ENCODE measurements at regions not wholly inside any gene's neighbourhood (a gene's known extent, or its start where the extent isn't known, plus 50 kb on each side); places are given as distances from the start of the nearest gene placed in this dataset.

DNA sequence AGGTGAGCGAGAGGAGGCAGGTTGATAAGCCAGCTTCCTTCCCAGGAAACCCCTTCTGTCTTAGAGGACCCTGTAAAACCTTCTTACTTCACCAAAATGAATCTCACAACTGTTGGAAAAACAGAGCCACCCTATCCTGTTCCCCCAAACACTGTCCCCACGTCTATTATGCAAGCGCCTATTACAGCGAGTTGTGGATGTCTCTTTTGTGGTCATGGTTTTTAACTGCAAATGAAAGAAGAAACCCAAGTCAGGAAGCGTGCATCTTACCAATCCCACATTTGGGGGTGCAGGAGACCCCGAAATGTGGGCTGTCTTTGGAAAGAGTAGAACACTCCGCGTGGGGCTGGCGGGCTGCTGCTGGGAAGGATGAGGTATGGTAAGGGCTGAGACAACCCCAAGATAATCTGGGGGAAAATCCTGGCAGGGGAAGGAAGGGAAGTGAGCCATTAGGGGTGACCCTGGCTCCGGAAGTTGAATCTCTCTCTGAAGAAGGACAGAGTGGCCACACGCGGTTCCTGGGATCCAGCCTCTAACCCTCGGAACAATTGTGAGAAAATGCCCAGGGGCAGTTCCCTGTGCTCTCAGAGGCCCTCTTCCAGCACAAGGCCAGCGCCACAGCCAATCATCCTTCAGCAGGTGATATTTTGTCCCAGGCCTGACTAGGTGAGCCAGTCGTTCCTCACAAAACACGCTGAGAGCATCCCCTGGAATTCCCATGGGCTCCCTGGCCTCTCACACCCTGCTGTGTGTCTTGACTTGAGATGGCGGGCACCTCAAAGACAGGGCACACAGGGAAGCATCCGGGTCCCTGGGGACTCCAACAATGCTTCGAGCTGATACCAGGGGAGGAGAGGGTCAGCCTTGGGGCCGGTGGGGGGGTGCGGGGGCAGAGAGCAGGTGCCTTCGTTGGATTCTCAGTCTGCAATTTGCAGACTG lies 168.5 kb upstream of the IRF2BP2 start:
- peaks cover 10% of the 10 kb centered on the region for H3K4me1 ChIP-seq (ENCODE audit: insufficient read depth, low read length)
- no peaks in the 10 kb centered on the region for H3K9me3 ChIP-seq (ENCODE audit: low read length)
- H3K36me3 ChIP-seq (ENCODE audit: insufficient read depth, low read length), result no peaks in the 10 kb centered on the region
- ChIA-PET POLR2A (no interaction called here), CTCF (no interaction called here)
- Mint-ChIP-seq H3K27ac (no peak overlapping the region), H3K36me3 (no peaks in the 10 kb centered on the region), H3K4me1 (peaks cover 0 to 6% (median 0%) of the 10 kb centered on the region in 3 donors), H3K9me3 (no peaks in the 10 kb centered on the region), H3K4me3 (no peak overlapping the region), H3K27me3 (no peaks in the 10 kb centered on the region)
- no peak overlapping the region for H3K27ac ChIP-seq (ENCODE audit: low read depth, low read length)
- peak in 1 of 5 donors; percentile 46 for DNase-seq
- peaks cover 11% of the 10 kb centered on the region for H3K27me3 ChIP-seq (ENCODE audit: insufficient read depth, low read length, poor library complexity, severe bottlenecking)
- H3K4me3 ChIP-seq (ENCODE audit: low read length), result no peak overlapping the region

DNA sequence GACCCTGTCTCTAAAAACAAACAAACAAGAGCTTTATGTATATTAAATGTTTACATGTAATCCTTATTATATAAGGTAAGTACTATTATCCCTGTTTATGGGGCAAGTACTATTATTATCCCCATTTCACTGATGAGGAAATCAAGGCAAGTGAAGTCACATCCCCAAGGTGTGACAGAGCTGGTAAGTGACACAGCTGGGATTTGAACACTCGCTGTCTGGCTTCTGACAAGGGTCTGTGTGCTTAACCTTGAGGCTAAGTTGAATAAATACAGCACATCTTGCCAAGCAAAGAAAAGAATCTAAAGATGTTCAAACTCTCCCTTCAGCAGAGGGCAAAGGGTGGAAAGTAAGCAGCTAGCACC lies 167.9 kb upstream of the IRF2BP2 start:
- H3K27me3 ChIP-seq (ENCODE audit: insufficient read depth, low read length, poor library complexity, severe bottlenecking), result peaks cover 10% of the 10 kb centered on the region
- no peak overlapping the region for H3K4me3 Mint-ChIP-seq
- peaks cover 10% of the 10 kb centered on the region for H3K4me1 ChIP-seq (ENCODE audit: insufficient read depth, low read length)
- no peaks in the 10 kb centered on the region for H3K27me3 Mint-ChIP-seq
- H3K36me3 ChIP-seq (ENCODE audit: insufficient read depth, low read length), result no peaks in the 10 kb centered on the region
- DNase-seq, result no peak
- H3K36me3 Mint-ChIP-seq, result no peaks in the 10 kb centered on the region
- H3K4me3 ChIP-seq (ENCODE audit: low read length), result no peak overlapping the region
- ChIA-PET POLR2A (no interaction called here), CTCF (interaction anchor here (0.9 kb wide), 1 partner anchor 10 kb away, joined by 3 read pairs; no protein-coding TSS in a partner anchor)
- no peak overlapping the region for H3K27ac Mint-ChIP-seq
- peaks cover 0 to 1% (median 0%) of the 10 kb centered on the region in 5 donors for H3K9me3 Mint-ChIP-seq
- H3K9me3 ChIP-seq (ENCODE audit: low read length), result no peaks in the 10 kb centered on the region
- no peak overlapping the region for H3K27ac ChIP-seq (ENCODE audit: low read depth, low read length)
- peaks cover 1 to 9% (median 3%) of the 10 kb centered on the region in 3 donors for H3K4me1 Mint-ChIP-seq

DNA sequence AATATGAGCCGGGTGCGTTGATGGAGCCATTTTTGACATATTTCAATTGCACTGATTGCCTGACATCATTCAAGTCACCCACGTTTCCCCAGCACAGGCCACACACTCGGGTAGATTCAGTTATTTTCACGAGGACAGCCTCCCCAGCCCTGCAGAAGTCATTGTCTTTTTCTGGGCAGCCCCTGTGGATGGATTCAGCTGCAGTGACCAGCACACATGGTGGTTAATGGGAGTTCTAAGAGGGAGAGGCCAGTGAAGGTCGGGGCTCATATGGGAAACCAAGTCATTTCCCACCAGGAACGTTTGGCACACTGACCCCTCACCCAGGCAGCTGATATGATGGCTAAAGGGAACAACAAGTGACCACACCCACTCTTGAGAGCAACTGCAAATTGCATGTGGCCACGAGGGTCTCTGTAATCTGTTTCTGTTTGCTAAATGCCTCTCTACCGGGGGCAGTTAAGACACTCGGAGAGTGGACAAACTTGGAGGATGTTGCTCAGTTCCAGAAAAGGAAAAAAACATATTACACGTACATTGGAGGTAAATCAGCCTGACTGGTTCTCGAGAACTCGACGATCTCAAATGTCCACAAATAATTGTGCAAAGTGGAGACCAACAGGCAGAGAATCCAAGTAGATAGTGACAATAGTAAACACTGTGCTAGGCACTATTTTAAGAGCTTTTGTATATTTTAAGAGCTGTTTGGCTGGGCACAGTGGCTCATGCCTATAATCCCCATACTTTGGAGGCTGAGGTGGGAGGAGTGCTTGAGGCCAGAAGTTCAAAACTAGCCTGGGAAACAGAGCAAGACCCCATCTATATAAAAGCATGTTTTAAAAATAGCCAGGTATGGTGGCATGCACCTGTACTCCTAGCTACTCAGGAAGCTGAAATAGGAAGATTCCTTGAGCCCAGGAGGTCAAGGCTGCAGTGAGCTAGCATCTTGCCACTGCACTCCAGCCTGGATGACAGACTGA lies 167.2 kb upstream of the IRF2BP2 start:
- H3K27ac ChIP-seq (ENCODE audit: low read depth, low read length), result no peak overlapping the region
- no peak overlapping the region for H3K4me3 ChIP-seq (ENCODE audit: low read length)
- H3K9me3 ChIP-seq (ENCODE audit: low read length), result no peaks in the 10 kb centered on the region
- no peaks in the 10 kb centered on the region for H3K36me3 Mint-ChIP-seq
- H3K27me3 Mint-ChIP-seq, result no peaks in the 10 kb centered on the region
- no peak for DNase-seq
- POLR2A ChIA-PET, result no interaction called here
- H3K9me3 Mint-ChIP-seq, result peaks cover 0 to 2% (median 0%) of the 10 kb centered on the region in 5 donors
- CTCF ChIA-PET, result interaction anchor here (0.9 kb wide), 1 partner anchor 9 kb away, joined by 3 read pairs; no protein-coding TSS in a partner anchor
- no peaks in the 10 kb centered on the region for H3K36me3 ChIP-seq (ENCODE audit: insufficient read depth, low read length)
- H3K4me1 ChIP-seq (ENCODE audit: insufficient read depth, low read length), result peaks cover 17% of the 10 kb centered on the region
- peaks cover 8 to 15% (median 9%) of the 10 kb centered on the region in 3 donors for H3K4me1 Mint-ChIP-seq
- peaks cover 5% of the 10 kb centered on the region for H3K27me3 ChIP-seq (ENCODE audit: insufficient read depth, low read length, poor library complexity, severe bottlenecking)
- H3K4me3 Mint-ChIP-seq, result no peak overlapping the region
- no peak overlapping the region for H3K27ac Mint-ChIP-seq

DNA sequence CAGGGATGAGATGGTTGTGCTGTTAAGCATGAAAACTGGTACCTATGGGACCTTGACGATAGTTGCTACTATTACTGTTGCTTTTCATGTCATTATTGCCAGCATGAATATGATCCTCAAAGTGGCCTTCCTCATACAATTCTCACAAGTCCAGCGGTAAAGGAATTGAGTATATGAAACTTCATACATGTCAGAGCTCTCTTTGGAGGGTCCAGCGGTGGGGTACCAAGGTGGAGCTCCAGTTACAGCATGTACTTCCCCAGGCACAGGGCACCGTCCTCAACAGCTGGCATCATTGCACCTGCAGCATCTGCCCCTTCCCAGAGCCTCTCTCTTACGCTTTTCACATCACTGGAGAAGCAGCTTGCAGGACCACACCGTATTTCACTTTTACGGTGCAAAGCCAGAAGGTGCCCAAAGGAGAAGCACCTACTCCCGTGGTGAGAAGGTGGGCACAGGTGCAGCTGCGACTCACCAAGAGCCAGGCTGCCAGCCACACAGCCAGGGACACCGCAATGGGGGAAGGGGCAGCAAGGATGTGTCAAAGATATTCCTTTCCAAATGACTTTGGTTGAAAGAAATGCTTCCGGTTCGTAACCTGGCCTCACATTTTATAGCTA lies 166.4 kb upstream of the IRF2BP2 start:
- H3K4me1 ChIP-seq (ENCODE audit: insufficient read depth, low read length), result peaks cover 25% of the 10 kb centered on the region
- H3K36me3 Mint-ChIP-seq, result no peaks in the 10 kb centered on the region
- peaks cover 5% of the 10 kb centered on the region for H3K27me3 ChIP-seq (ENCODE audit: insufficient read depth, low read length, poor library complexity, severe bottlenecking)
- H3K9me3 Mint-ChIP-seq, result peaks cover 0 to 2% (median 0%) of the 10 kb centered on the region in 5 donors
- H3K4me1 Mint-ChIP-seq, result peaks cover 16 to 23% (median 17%) of the 10 kb centered on the region in 3 donors
- no peak overlapping the region for H3K4me3 ChIP-seq (ENCODE audit: low read length)
- no peak for DNase-seq
- no peaks in the 10 kb centered on the region for H3K36me3 ChIP-seq (ENCODE audit: insufficient read depth, low read length)
- POLR2A ChIA-PET, result no interaction called here
- no peaks in the 10 kb centered on the region for H3K27me3 Mint-ChIP-seq
- H3K9me3 ChIP-seq (ENCODE audit: low read length), result no peaks in the 10 kb centered on the region
- no peak overlapping the region for H3K4me3 Mint-ChIP-seq
- CTCF ChIA-PET, result no interaction called here
- no peak overlapping the region for H3K27ac ChIP-seq (ENCODE audit: low read depth, low read length)
- H3K27ac Mint-ChIP-seq, result no peak overlapping the region

DNA sequence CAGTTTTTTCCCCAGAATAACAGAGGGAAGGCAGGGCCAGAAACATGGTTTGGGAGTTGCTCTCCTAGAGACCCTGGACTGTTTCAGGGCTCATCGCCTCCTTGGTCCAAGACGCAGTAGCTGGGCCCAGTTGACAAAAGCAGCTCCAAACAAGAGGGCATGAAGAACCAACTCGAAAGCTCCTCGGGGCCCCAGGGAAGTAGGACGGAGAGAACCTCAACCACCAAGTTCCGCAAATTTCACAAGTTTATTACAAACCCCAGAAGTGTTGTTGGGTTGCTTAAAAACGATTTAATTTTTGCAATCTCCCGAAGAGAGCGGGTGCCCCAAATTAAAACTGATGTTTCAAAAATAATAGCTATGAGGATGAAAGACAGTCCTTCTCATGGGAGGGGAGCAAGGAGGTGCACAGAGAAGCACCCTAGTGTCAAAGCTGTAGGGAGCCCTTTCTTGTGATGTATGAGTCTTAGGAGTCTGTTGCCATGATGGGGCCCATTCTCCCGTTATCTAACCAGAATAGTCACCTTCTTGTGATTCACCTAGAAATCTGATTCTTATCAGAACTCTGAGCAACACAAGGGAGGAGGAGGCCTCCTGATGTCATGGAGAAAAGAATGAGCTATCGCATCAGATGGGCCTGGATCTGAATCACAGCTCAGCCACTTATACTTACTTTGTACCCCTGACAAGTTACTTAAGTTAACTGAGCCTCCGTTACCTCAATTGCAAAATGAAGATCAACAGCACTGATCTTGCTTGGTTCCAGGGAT lies 165.7 kb upstream of the IRF2BP2 start:
- H3K36me3 ChIP-seq (ENCODE audit: insufficient read depth, low read length), result no peaks in the 10 kb centered on the region
- no peaks in the 10 kb centered on the region for H3K9me3 ChIP-seq (ENCODE audit: low read length)
- Mint-ChIP-seq H3K9me3 (peaks cover 0 to 2% (median 0%) of the 10 kb centered on the region in 5 donors), H3K27ac (peak overlapping the region in 1 of 8 donors; percentile 22), H3K4me3 (no peak overlapping the region), H3K36me3 (no peaks in the 10 kb centered on the region), H3K4me1 (peaks cover 21 to 30% (median 24%) of the 10 kb centered on the region in 3 donors), H3K27me3 (no peaks in the 10 kb centered on the region)
- ChIA-PET POLR2A (no interaction called here), CTCF (interaction anchor here (1.0 to 1.7 kb wide), 2 partner anchors 178 to 189 kb away, joined by 3 read pairs; no protein-coding TSS in a partner anchor)
- DNase-seq, result no peak
- peaks cover 32% of the 10 kb centered on the region for H3K4me1 ChIP-seq (ENCODE audit: insufficient read depth, low read length)
- peaks cover 5% of the 10 kb centered on the region for H3K27me3 ChIP-seq (ENCODE audit: insufficient read depth, low read length, poor library complexity, severe bottlenecking)
- H3K27ac ChIP-seq (ENCODE audit: low read depth, low read length), result no peak overlapping the region
- H3K4me3 ChIP-seq (ENCODE audit: low read length), result no peak overlapping the region

DNA sequence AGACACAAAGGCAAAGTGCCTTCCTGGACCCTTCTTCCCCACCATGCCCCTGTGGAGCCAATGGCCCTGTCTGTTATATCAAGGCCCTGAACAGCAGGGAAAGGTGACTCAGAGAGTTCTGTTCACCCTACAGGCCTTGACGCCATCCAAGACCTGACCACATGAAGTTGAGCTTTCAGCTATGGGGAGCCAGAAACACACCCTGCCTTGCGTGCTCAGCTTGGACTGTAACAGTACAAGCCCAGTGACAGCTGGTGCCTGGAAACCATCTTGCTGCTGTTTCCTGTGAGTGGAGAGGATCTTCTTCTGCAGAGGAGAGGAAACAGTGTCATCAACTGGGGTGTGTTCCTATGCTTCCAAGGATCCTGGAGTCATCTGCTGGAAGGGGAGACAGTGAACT lies 165.0 kb upstream of the IRF2BP2 start:
- ChIA-PET POLR2A (no interaction called here), CTCF (interaction anchor here (1.0 to 1.7 kb wide), 2 partner anchors 177 to 190 kb away, joined by 3 read pairs; no protein-coding TSS in a partner anchor)
- H3K36me3 Mint-ChIP-seq, result no peaks in the 10 kb centered on the region
- Histone ChIP-seq H3K4me1 (ENCODE audit: insufficient read depth, low read length) (peaks cover 39% of the 10 kb centered on the region), H3K4me3 (ENCODE audit: low read length) (no peak overlapping the region), H3K9me3 (ENCODE audit: low read length) (no peaks in the 10 kb centered on the region), H3K36me3 (ENCODE audit: insufficient read depth, low read length) (no peaks in the 10 kb centered on the region), H3K27me3 (ENCODE audit: insufficient read depth, low read length, poor library complexity, severe bottlenecking) (peaks cover 5% of the 10 kb centered on the region), H3K27ac (ENCODE audit: low read depth, low read length) (no peak overlapping the region)
- H3K27ac Mint-ChIP-seq, result peak overlapping the region in 3 of 8 donors; percentile 22 to 54 (median 27)
- H3K27me3 Mint-ChIP-seq, result no peaks in the 10 kb centered on the region
- H3K9me3 Mint-ChIP-seq, result peaks cover 0 to 2% (median 0%) of the 10 kb centered on the region in 5 donors
- H3K4me3 Mint-ChIP-seq, result no peak overlapping the region
- no peak for DNase-seq
- H3K4me1 Mint-ChIP-seq, result peaks cover 27 to 37% (median 31%) of the 10 kb centered on the region in 3 donors

All from CD8-positive, alpha-beta memory T cell (primary cell).